Activated B cell treated with CpG ODN at 0.5 μM for 24 hours (primary cell): ENCODE measurements at regions not wholly inside any gene's neighbourhood (a gene's known extent, or its start where the extent isn't known, plus 50 kb on each side); places are given as distances from the start of the nearest gene placed in this dataset.
A peak's percentile ranks its signal among the peaks of the same experiment; 100 is the strongest.

Source experiments
- ATAC-seq: fragments of 200-7000 bp; cut with Tn5 transposase; one replicate; pipeline ENCODE4 v1.10.0; 2021; ENCODE audit warnings: low read depth, mild to moderate bottlenecking, moderate library complexity
- CTCF ChIA-PET: fragments of 350-600 bp; sonication (Branson Sonifier 250); formaldehyde crosslinking; loops from one replicate; lab custom pipeline; 2021; ENCODE audit warnings: antibody characterized with exemption; lab: Charles Lee
- POLR2A ChIA-PET: fragments of 350-600 bp; sonication (Branson Sonifier 250); formaldehyde crosslinking; loops from one replicate; lab custom pipeline; 2021; ENCODE audit warnings: antibody characterized with exemption; lab: Charles Lee
- DNase-seq: peaks from one replicate; pipeline ENCODE4 v3.0.0; 2022
- H3K27ac Mint-ChIP-seq: one replicate; pipeline ENCODE4 v1.8.0; 2020; ENCODE audit warnings: mixed read lengths
- H3K27me3 Mint-ChIP-seq: one replicate; pipeline ENCODE4 v1.8.0; 2021; ENCODE audit warnings: mixed read lengths
- H3K36me3 Mint-ChIP-seq: one replicate; pipeline ENCODE4 v1.8.0; 2021; ENCODE audit warnings: low read depth, mixed read lengths
- H3K4me1 Mint-ChIP-seq: one replicate; pipeline ENCODE4 v1.8.0; 2021; ENCODE audit warnings: mixed read lengths
- H3K4me3 Mint-ChIP-seq: one replicate; pipeline ENCODE4 v1.8.0; 2020; ENCODE audit warnings: mild to moderate bottlenecking, mixed read lengths
- H3K9me3 Mint-ChIP-seq: one replicate; pipeline ENCODE4 v1.8.0; 2020; ENCODE audit warnings: mixed read lengths
- CTCF ChIP-seq: fragments of 200-600 bp; IDR thresholded peaks from one replicate; pipeline ENCODE4 v1.8.0; 2022; ENCODE audit warnings: antibody characterized with exemption, mild to moderate bottlenecking
- intact Hi-C: fragments of 100-400 bp; cut with micrococcal nuclease; formaldehyde crosslinking; loops from one replicate; pipeline ENCODE4 v1.15.1; 2024

DNA sequence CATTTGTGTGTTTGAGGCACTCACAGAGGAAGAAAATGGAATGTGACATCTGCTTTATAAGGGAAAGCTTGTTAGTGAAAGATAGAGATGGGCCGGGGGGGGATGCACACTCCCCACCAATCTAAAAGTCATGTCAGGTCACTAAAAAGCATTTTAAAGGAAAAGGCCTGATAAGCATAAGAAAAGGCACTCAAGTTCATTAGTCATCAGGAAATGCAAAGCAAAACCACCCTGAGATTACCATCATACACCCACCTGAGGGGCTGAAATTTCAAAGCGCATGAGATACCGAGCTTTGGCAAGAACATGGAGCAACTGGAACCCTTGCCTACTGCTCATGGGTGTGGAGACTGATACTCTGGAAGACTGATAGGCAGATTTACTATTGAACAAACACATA is 77.9 kb upstream of the ANO1 start:
- ATAC-seq (no peak), DNase-seq (no peak)
- Mint-ChIP-seq H3K4me1 (peaks cover 4% of the 10 kb centered on the region), H3K4me3 (no peak overlapping the region), H3K27me3 (peaks cover 10% of the 10 kb centered on the region), H3K36me3 (no peaks in the 10 kb centered on the region), H3K9me3 (no peaks in the 10 kb centered on the region), H3K27ac (no peak overlapping the region)
- CTCF ChIA-PET: no interaction called here
- POLR2A ChIA-PET: no interaction called here
- TF ChIP-seq CTCF: no peak
- intact Hi-C loops: no loop called here

DNA sequence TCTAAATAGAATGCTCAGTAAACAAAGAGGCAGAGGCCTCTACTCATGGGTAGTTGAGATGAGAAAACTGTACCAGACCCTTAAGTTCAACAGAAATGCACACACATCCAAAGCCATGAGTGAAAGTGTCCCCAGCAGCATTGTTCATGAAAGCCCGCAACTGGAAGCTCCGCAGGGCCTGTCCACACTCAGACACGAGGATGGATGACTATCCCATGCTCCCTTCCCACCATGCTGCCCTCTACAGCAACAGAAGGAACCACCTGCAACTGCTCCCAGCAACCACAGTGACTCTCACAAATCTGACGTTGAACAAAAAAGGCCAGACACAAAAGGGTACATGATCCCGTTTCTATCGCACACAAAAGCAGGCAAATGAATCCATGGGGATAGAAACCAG is 76.9 kb upstream of the ANO1 start:
- ATAC-seq (no peak), DNase-seq (no peak)
- Mint-ChIP-seq H3K4me1 (peaks cover 4% of the 10 kb centered on the region), H3K27me3 (peaks cover 10% of the 10 kb centered on the region), H3K27ac (no peak overlapping the region), H3K36me3 (no peaks in the 10 kb centered on the region), H3K4me3 (no peak overlapping the region), H3K9me3 (no peaks in the 10 kb centered on the region)
- ChIA-PET POLR2A (no interaction called here), CTCF (no interaction called here)
- intact Hi-C loops: no loop called here
- TF ChIP-seq CTCF: no peak

DNA sequence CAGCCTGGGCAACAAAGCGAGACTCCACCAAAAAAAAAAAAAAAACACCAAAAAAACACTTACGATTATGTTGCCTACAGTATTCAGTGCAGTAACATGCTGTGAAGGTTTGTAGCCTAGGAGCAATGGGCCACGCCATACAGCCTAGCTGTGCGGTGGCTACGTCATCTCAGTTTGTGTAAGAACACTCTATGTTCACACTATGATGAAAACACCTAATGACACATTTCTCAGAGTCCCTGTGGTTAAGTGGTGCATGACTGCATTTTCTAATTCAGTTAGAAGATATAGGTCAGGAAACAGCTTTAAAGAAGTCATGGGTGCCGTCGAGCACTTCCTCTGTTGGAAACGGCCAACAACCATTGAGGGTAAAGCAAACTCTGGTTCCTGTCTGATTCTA is 75.7 kb upstream of the ANO1 start:
- no peak overlapping the region for H3K27ac Mint-ChIP-seq
- no peaks in the 10 kb centered on the region for H3K36me3 Mint-ChIP-seq
- DNase-seq (no peak), ATAC-seq (peak; percentile 31)
- H3K4me1 Mint-ChIP-seq: peaks cover 4% of the 10 kb centered on the region
- intact Hi-C loops: no loop called here
- no peaks in the 10 kb centered on the region for H3K9me3 Mint-ChIP-seq
- TF ChIP-seq CTCF: no peak
- ChIA-PET CTCF (no interaction called here), POLR2A (no interaction called here)
- H3K27me3 Mint-ChIP-seq: peaks cover 10% of the 10 kb centered on the region
- H3K4me3 Mint-ChIP-seq: no peak overlapping the region

DNA sequence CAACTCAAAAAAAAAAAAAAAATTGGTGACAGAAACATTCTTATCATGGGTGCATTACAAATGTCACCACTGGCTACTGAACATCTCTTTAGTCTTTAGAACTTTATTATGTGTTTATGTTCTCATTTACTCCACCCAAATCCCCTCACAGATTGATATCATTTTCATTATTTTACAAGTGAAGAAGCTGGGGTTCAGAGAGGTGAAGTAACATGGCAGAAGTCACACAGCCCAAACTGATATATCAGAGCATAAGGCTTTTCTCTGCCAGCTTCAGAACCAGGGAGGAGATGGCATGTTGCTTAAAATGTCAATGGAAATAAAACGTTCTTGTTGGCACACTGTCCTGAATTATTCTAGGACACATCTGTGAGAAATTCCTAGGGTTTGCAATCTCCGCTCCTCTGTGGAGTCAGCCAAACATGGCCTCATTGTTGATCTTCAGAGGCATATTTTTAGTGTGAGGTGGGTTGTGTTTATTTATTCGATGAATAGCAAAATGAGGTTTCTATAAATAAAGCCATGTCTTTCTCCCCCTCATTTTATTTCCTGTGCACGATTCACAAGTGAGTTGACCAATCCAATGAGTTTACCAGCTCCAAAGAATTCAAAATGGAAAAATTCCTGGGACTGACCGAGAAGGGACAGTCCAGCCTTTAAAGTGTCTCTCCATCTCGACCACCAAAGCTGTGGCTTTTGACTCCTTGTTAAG is 72.9 kb upstream of the ANO1 start:
- Mint-ChIP-seq H3K4me1 (peaks cover 4% of the 10 kb centered on the region), H3K36me3 (no peaks in the 10 kb centered on the region), H3K9me3 (no peaks in the 10 kb centered on the region), H3K4me3 (no peak overlapping the region), H3K27me3 (peaks cover 7% of the 10 kb centered on the region), H3K27ac (no peak overlapping the region)
- CTCF ChIA-PET: no interaction called here
- ATAC-seq (no peak), DNase-seq (no peak)
- TF ChIP-seq CTCF: no peak
- intact Hi-C loops: no loop called here
- POLR2A ChIA-PET: no interaction called here

- no peak for ATAC-seq
- Mint-ChIP-seq H3K9me3 (no peaks in the 10 kb centered on the region), H3K4me1 (no peaks in the 10 kb centered on the region), H3K27ac (no peak overlapping the region), H3K4me3 (no peak overlapping the region), H3K36me3 (no peaks in the 10 kb centered on the region), H3K27me3 (peaks cover 3% of the 10 kb centered on the region)
- intact Hi-C loops: no loop called here
- no peak for TF ChIP-seq CTCF
- ChIA-PET POLR2A (no interaction called here), CTCF (no interaction called here)
- no peak for DNase-seq
Measured at GRCh38 chr11:70007796-70008195, 70.3 kb upstream of the ANO1 start.
